Brain microvascular endothelial cell (primary cell): ENCODE measurements at regions not wholly inside any gene's neighbourhood (a gene's known extent, or its start where the extent isn't known, plus 50 kb on each side); places are given as distances from the start of the nearest gene placed in this dataset.

ENCODE experiments used
- DNase-seq: peaks from one replicate; pipeline ENCODE4 v3.0.0-alpha.2; 2020
- H3K27ac ChIP-seq: fragments of 250-450 bp; sonication (Bioruptor Pico); 2 replicates; pipeline ENCODE4 v1.5.1; 2020; ENCODE audit warnings: mild to moderate bottlenecking, moderate library complexity
- H3K27me3 ChIP-seq: fragments of 250-450 bp; sonication (Bioruptor Pico); replicated peaks from 2 replicates; pipeline ENCODE4 v1.5.1; 2020; ENCODE audit warnings: mild to moderate bottlenecking
- H3K36me3 ChIP-seq: fragments of 250-450 bp; sonication (Bioruptor Pico); replicated peaks from 2 replicates; pipeline ENCODE4 v1.5.1; 2020; ENCODE audit warnings: mild to moderate bottlenecking
- H3K4me3 ChIP-seq: 2 replicates; pipeline ENCODE4 v1.5.1; 2011; ENCODE audit warnings: low read depth, mild to moderate bottlenecking, control low read depth, low read length, moderate library complexity
- CTCF ChIP-seq: IDR thresholded peaks from 2 replicates; pipeline ENCODE4 v1.5.1; 2011; ENCODE audit warnings: low read depth, mild to moderate bottlenecking, moderate library complexity, low read length, control low read depth, inconsistent platforms; ENCODE audit errors: missing control alignments
- in situ Hi-C: cut with HindIII; loops from 2 replicates; pipeline ENCODE4 v1.10.0; 2017; ENCODE audit warnings: low sequenced_read_pairs, low pct_ligation_motif_present

- Histone ChIP-seq H3K4me3 (no peak overlapping the region), H3K36me3 (no peaks in the 10 kb centered on the region), H3K27ac (peak overlapping the region; percentile 2), H3K27me3 (no peaks in the 10 kb centered on the region)
- in situ Hi-C loops = no loop called here
- TF ChIP-seq CTCF = no peak
- no peak for DNase-seq
These were observed 87.6 kb downstream of the PSMG1 start for GRCh38 chr21:39095681-39096080.

- Histone ChIP-seq H3K27ac (peak overlapping the region; percentile 2), H3K27me3 (no peaks in the 10 kb centered on the region), H3K4me3 (no peak overlapping the region), H3K36me3 (no peaks in the 10 kb centered on the region)
- TF ChIP-seq CTCF = no peak
- DNase-seq = peak; percentile 95
- in situ Hi-C loops = no loop called here
These were observed 88.2 kb downstream of the PSMG1 start for GRCh38 chr21:39094847-39095579.

- in situ Hi-C loops = no loop called here
- no peak for DNase-seq
- Histone ChIP-seq H3K27me3 (no peaks in the 10 kb centered on the region), H3K4me3 (no peak overlapping the region), H3K36me3 (no peaks in the 10 kb centered on the region), H3K27ac (no peak overlapping the region)
- TF ChIP-seq CTCF = no peak
These were observed 89.0 kb downstream of the PSMG1 start for GRCh38 chr21:39094087-39094780.

- no peak overlapping the region for H3K4me3 ChIP-seq
- DNase-seq = no peak
- TF ChIP-seq CTCF = no peak
- no peak overlapping the region for H3K27ac ChIP-seq
- H3K27me3 ChIP-seq = no peaks in the 10 kb centered on the region
- H3K36me3 ChIP-seq = no peaks in the 10 kb centered on the region
- in situ Hi-C loops = no loop called here
These were observed 89.7 kb downstream of the PSMG1 start for GRCh38 chr21:39093526-39093925.

- Histone ChIP-seq H3K4me3 (no peak overlapping the region), H3K36me3 (no peaks in the 10 kb centered on the region), H3K27ac (no peak overlapping the region), H3K27me3 (no peaks in the 10 kb centered on the region)
- in situ Hi-C loops = no loop called here
- peak; percentile 37 for TF ChIP-seq CTCF
- peak; percentile 58 for DNase-seq
These were observed 94.3 kb downstream of the PSMG1 start for GRCh38 chr21:39088831-39089380.

GRCh38 chr21:39088031-39088370, 95.2 kb downstream of the PSMG1 start:
- DNase-seq = no peak
- Histone ChIP-seq H3K36me3 (no peaks in the 10 kb centered on the region), H3K27ac (no peak overlapping the region), H3K4me3 (peak overlapping the region; percentile 17), H3K27me3 (no peaks in the 10 kb centered on the region)
- no peak for TF ChIP-seq CTCF
- in situ Hi-C loops = no loop called here
